NCI-H1436 (cell line): ENCODE measurements at regions not wholly inside any gene's neighbourhood (a gene's known extent, or its start where the extent isn't known, plus 50 kb on each side); places are given as distances from the start of the nearest gene placed in this dataset.

Source experiments
- DNase-seq: peaks from one replicate; lab custom pipeline; 2025; lab: John Stamatoyannopoulos, UW

GRCh38 chr5:174834081-174834480 lies 109.7 kb downstream of the MSX2 start:
- no peak for DNase-seq

GRCh38 chr5:174832811-174833210 lies 108.4 kb downstream of the MSX2 start:
- DNase-seq = no peak

GRCh38 chr5:174832025-174832424 lies 107.6 kb downstream of the MSX2 start:
- DNase-seq = no peak

- no peak for DNase-seq
These were observed 106.8 kb downstream of the MSX2 start for GRCh38 chr5:174831031-174831660.

GRCh38 chr5:174829511-174829864 lies 105.1 kb downstream of the MSX2 start:
- no peak for DNase-seq

GRCh38 chr5:174828804-174829510 lies 104.6 kb downstream of the MSX2 start:
- DNase-seq = no peak

GRCh38 chr5:174827558-174827957 lies 103.2 kb downstream of the MSX2 start:
- no peak for DNase-seq

GRCh38 chr5:174825587-174825986 lies 101.2 kb downstream of the MSX2 start:
- DNase-seq = no peak

GRCh38 chr5:174818430-174818829 lies 94.0 kb downstream of the MSX2 start:
- DNase-seq = no peak

- DNase-seq = no peak
These were observed 93.2 kb downstream of the MSX2 start for GRCh38 chr5:174817610-174818009.

- no peak for DNase-seq
These were observed 92.5 kb downstream of the MSX2 start for GRCh38 chr5:174816858-174817257.

GRCh38 chr5:174811438-174811837 lies 87.1 kb downstream of the MSX2 start:
- DNase-seq = no peak

- no peak for DNase-seq
These were observed 86.4 kb downstream of the MSX2 start for GRCh38 chr5:174810796-174811195.

GRCh38 chr5:174807471-174807870 lies 83.1 kb downstream of the MSX2 start:
- no peak for DNase-seq

- no peak for DNase-seq
These were observed 82.3 kb downstream of the MSX2 start for GRCh38 chr5:174806729-174807128.

GRCh38 chr5:174801798-174802197 lies 77.4 kb downstream of the MSX2 start:
- DNase-seq = no peak

- DNase-seq = no peak
These were observed 76.1 kb downstream of the MSX2 start for GRCh38 chr5:174800435-174800834.

GRCh38 chr5:174799121-174799520 lies 74.7 kb downstream of the MSX2 start:
- DNase-seq = no peak

- no peak for DNase-seq
These were observed 74.2 kb downstream of the MSX2 start for GRCh38 chr5:174798551-174798951.

- DNase-seq = no peak
These were observed 72.4 kb downstream of the MSX2 start for GRCh38 chr5:174796711-174797192.

- no peak for DNase-seq
These were observed 70.7 kb downstream of the MSX2 start for GRCh38 chr5:174794931-174795672.

- peak; percentile 13 for DNase-seq
These were observed 69.4 kb downstream of the MSX2 start for GRCh38 chr5:174793684-174794328.

GRCh38 chr5:174793076-174793475 lies 68.7 kb downstream of the MSX2 start:
- DNase-seq = no peak
